Astrocyte of the cerebellum (primary cell): ENCODE measurements at regions not wholly inside any gene's neighbourhood (a gene's known extent, or its start where the extent isn't known, plus 50 kb on each side); places are given as distances from the start of the nearest gene placed in this dataset.

Experiments
- DNase-seq: peaks from one replicate; pipeline ENCODE4 v3.0.0-alpha.2; 2011; ENCODE audit warnings: low read depth
- H3K4me3 ChIP-seq: 2 replicates; pipeline ENCODE4 v1.5.1; 2011; ENCODE audit warnings: mild to moderate bottlenecking, low read depth, low read length, moderate library complexity
- CTCF ChIP-seq: IDR thresholded peaks from 2 replicates; pipeline ENCODE4 v1.5.1; 2012; ENCODE audit warnings: low read length, low read depth, moderate library complexity, mild to moderate bottlenecking; ENCODE audit errors: missing control alignments
- in situ Hi-C: cut with HindIII; loops from 2 replicates; pipeline ENCODE4 v1.10.0; 2017; ENCODE audit warnings: low sequenced_read_pairs

- no peak for DNase-seq
- in situ Hi-C loops: no loop called here
- H3K4me3 ChIP-seq: no peak overlapping the region
- no peak for TF ChIP-seq CTCF
Observed at GRCh38 chr1:83583351-83584014, 415.4 kb downstream of the TTLL7 start.

GRCh38 chr1:83581747-83582146 lies 417.2 kb downstream of the TTLL7 start:
- DNase-seq: no peak
- no peak overlapping the region for H3K4me3 ChIP-seq
- in situ Hi-C loops: no loop called here
- TF ChIP-seq CTCF: no peak

DNA sequence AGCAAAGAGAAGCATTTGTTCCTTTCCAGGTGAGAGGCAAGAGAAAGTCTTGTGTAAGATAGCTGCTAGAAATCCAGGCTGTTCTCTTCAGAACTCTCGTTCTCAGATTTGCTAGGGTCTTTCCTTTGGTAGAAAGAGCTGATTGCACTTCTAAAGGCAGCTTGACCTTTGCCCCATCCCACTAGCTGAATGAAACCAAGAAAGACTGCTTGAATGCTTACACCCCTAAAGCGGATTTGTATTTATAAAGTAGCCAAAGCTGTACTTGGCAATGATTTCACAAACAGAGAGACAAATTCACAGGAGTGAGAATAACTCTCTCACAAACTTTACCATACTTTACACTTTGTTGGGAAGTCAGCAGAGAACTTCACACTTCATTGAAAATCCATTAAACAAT lies 424.1 kb downstream of the TTLL7 start:
- H3K4me3 ChIP-seq: no peak overlapping the region
- no peak for DNase-seq
- in situ Hi-C loops: no loop called here
- no peak for TF ChIP-seq CTCF

GRCh38 chr1:83573776-83574175 lies 425.2 kb downstream of the TTLL7 start:
- H3K4me3 ChIP-seq: no peak overlapping the region
- no peak for TF ChIP-seq CTCF
- no peak for DNase-seq
- in situ Hi-C loops: no loop called here

GRCh38 chr1:83571536-83571935 lies 427.4 kb downstream of the TTLL7 start:
- TF ChIP-seq CTCF: no peak
- in situ Hi-C loops: no loop called here
- DNase-seq: no peak
- no peak overlapping the region for H3K4me3 ChIP-seq

DNA sequence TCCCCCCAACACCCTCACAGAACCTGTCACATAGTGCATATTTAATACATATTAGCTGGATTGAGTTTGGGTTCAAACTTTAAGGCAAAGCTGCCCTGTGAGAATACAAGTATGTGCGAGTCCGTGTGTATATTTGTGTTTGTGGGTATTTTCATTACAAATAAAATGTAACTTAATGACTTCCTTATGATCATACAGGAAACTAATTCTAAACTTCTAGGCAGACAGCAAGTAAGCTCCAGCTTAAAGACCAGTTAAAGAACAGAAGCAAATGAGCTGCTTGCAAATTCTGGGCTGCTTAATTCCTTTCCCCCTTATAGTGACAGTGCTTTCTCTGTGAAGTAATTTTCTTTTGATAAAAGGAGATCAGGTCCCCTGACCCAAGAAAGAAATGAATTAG lies 437.6 kb downstream of the TTLL7 start:
- no peak overlapping the region for H3K4me3 ChIP-seq
- in situ Hi-C loops: no loop called here
- no peak for DNase-seq
- TF ChIP-seq CTCF: no peak
